ENCODE measurements at regions not wholly inside any gene's neighbourhood (a gene's known extent, or its start where the extent isn't known, plus 50 kb on each side); places are given as distances from the start of the nearest gene placed in this dataset.

DNA sequence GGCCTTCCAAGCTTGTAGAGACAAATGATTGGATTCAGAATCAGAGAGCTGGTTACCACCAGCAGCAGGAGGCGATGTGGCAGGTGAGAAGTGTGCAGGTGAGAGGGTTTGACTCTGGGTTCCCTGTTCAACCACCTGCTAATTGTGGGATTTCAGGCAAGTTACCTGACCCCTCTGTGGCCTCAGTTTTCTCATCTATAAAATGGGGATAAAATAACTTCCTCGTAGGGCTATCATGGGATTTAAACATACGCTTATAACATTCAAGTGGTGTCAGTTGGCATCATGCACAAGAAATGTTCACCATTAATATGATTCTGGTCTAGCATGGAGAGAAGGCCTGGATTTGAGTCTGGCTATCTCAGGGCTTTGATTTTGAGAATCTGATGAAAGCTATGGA lies 143.8 kb upstream of the MYL2 start:
- Mint-ChIP-seq H3K36me3 (ENCODE audit: low read depth, unreplicated experiment) (no peaks in the 10 kb centered on the region), H3K4me3 (ENCODE audit: unreplicated experiment) (no peak overlapping the region), H3K9me3 (ENCODE audit: unreplicated experiment) (no peaks in the 10 kb centered on the region), H3K27me3 (ENCODE audit: low read depth, unreplicated experiment) (peaks cover 28% of the 10 kb centered on the region), H3K4me1 (ENCODE audit: low read depth, unreplicated experiment) (no peaks in the 10 kb centered on the region), H3K27ac (ENCODE audit: unreplicated experiment) (no peak overlapping the region)
- TF ChIP-seq EZH2 (IDR thresholded peaks at IDR 0.05; ENCODE audit: insufficient read depth, low read length), result no peak
- TF ChIP-seq, protein P1, sequence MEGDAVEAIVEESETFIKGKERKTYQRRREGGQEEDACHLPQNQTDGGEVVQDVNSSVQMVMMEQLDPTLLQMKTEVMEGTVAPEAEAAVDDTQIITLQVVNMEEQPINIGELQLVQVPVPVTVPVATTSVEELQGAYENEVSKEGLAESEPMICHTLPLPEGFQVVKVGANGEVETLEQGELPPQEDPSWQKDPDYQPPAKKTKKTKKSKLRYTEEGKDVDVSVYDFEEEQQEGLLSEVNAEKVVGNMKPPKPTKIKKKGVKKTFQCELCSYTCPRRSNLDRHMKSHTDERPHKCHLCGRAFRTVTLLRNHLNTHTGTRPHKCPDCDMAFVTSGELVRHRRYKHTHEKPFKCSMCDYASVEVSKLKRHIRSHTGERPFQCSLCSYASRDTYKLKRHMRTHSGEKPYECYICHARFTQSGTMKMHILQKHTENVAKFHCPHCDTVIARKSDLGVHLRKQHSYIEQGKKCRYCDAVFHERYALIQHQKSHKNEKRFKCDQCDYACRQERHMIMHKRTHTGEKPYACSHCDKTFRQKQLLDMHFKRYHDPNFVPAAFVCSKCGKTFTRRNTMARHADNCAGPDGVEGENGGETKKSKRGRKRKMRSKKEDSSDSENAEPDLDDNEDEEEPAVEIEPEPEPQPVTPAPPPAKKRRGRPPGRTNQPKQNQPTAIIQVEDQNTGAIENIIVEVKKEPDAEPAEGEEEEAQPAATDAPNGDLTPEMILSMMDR (IDR thresholded peaks at IDR 0.05; ENCODE audit: insufficient read depth, low read depth, low read length), result no peak
- Histone ChIP-seq H3K9me3 (ENCODE audit: insufficient read depth, low read depth, low read length) (no peaks in the 10 kb centered on the region), H3K36me3 (ENCODE audit: insufficient read depth, low read length) (no peaks in the 10 kb centered on the region), H3K79me2 (ENCODE audit: insufficient read depth, low read length) (no peaks in the 10 kb centered on the region), H3K27me3 (ENCODE audit: insufficient read depth, low read length) (peaks cover 5% of the 10 kb centered on the region), H3K4me1 (ENCODE audit: insufficient read depth, low read length) (no peaks in the 10 kb centered on the region), H3K9ac (ENCODE audit: low read length) (no peak overlapping the region), H3K4me3 (ENCODE audit: insufficient read depth, low read depth, low read length) (no peak overlapping the region), H3K4me2 (ENCODE audit: low read length) (no peak overlapping the region), H2AFZ (ENCODE audit: low read depth, low read length) (no peak overlapping the region), H4K20me1 (ENCODE audit: insufficient read depth, low read length) (no peaks in the 10 kb centered on the region), H3K27ac (ENCODE audit: low read depth, low read length) (no peak overlapping the region)
- DNase-seq (ENCODE audit: low read depth) (no peak), FAIRE-seq (no peak)

DNA sequence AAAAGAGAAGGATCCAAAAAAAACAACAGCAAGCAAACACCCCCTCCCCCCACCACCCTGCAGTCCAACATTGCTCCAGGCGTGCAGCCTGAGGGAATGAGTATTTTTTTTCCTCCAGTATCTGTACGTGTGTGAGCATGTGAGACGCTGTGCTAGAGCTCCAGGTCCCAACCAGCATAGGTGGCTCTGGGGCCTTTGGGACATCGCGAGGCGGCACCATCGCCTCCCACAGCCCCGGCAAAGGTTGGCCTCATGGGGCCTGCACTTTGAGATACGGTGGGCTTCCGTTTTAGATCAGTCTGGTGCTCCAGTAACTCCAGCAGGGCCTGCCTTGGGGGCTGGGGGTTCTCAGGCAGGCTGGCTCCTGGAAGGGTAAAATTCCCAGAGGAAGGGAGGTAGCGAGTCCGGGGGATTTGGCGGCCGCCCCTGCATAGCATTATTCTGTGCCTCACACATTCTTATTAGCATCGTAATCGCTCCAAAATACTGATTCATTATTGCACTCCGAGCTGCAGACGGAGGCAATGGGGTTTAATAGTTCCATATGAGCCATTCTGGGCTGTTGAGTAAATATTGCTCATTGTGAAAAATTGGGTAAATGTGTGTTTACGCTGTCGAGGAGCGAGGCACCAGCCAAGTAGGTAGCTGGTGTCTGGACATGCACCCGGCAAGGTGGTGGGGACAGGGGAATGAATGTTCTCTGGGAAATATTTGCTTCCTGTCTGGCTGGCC lies 143.1 kb upstream of the MYL2 start:
- no peaks in the 10 kb centered on the region for H3K4me1 Mint-ChIP-seq (ENCODE audit: low read depth, unreplicated experiment)
- H3K36me3 Mint-ChIP-seq (ENCODE audit: low read depth, unreplicated experiment), result no peaks in the 10 kb centered on the region
- FAIRE-seq (no peak), DNase-seq (ENCODE audit: low read depth) (peak; percentile 47)
- Histone ChIP-seq H3K79me2 (ENCODE audit: insufficient read depth, low read length) (no peaks in the 10 kb centered on the region), H4K20me1 (ENCODE audit: insufficient read depth, low read length) (no peaks in the 10 kb centered on the region), H3K27me3 (ENCODE audit: insufficient read depth, low read length) (peaks cover 5% of the 10 kb centered on the region), H3K4me1 (ENCODE audit: insufficient read depth, low read length) (no peaks in the 10 kb centered on the region), H3K9ac (ENCODE audit: low read length) (no peak overlapping the region), H3K4me2 (ENCODE audit: low read length) (peak overlapping the region; percentile 8), H3K9me3 (ENCODE audit: insufficient read depth, low read depth, low read length) (no peaks in the 10 kb centered on the region), H3K4me3 (ENCODE audit: insufficient read depth, low read depth, low read length) (no peak overlapping the region), H3K36me3 (ENCODE audit: insufficient read depth, low read length) (no peaks in the 10 kb centered on the region), H2AFZ (ENCODE audit: low read depth, low read length) (no peak overlapping the region), H3K27ac (ENCODE audit: low read depth, low read length) (peak overlapping the region; percentile 27)
- H3K9me3 Mint-ChIP-seq (ENCODE audit: unreplicated experiment), result no peaks in the 10 kb centered on the region
- H3K27me3 Mint-ChIP-seq (ENCODE audit: low read depth, unreplicated experiment), result peaks cover 28% of the 10 kb centered on the region
- TF ChIP-seq, protein P1 (IDR thresholded peaks at IDR 0.05; ENCODE audit: insufficient read depth, low read depth, low read length), result no peak
- TF ChIP-seq EZH2 (IDR thresholded peaks at IDR 0.05; ENCODE audit: insufficient read depth, low read length), result no peak
- no peak overlapping the region for H3K27ac Mint-ChIP-seq (ENCODE audit: unreplicated experiment)
- no peak overlapping the region for H3K4me3 Mint-ChIP-seq (ENCODE audit: unreplicated experiment)

DNA sequence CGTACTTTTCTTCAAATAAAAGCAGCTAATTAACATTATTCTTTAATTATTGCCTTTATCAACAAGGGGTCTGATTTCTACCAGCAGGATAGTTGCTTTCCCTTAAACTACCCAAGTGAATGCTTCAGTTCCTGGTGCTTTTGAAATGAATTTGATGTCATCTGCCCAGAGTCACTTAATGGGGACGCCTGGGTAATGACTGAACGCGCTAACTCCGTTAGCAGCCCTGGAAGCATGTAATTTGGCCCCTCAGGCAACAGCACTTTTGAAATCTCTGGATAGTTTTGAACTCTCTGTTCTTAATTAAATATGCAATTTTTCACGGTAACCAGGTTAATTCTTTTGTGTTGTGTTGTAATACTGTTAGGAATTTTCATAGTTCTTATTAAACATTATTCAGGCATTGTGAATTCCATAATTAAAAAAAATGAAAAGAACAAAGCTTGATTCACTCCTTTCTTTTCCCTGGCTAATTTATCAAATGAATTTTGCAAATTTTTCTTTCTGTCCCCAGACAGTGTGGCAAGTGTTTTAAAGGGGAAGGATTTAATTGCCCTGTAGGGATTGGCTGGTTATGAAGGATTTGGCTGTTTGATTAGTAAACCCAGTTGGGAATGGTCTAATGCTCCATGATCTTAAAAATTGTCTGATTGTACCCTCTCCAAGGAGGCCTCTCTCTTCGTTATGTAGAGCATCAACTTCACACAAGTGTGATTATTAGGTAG lies 137.5 kb upstream of the MYL2 start:
- DNase-seq (ENCODE audit: low read depth) (no peak), FAIRE-seq (no peak)
- peaks cover 6% of the 10 kb centered on the region for H3K4me1 Mint-ChIP-seq (ENCODE audit: low read depth, unreplicated experiment)

More for the DNA sequence above, 137.5 kb upstream of the MYL2 start:
- peaks cover 20% of the 10 kb centered on the region for H3K27me3 Mint-ChIP-seq (ENCODE audit: low read depth, unreplicated experiment)
- H3K9ac ChIP-seq (ENCODE audit: low read length), result no peak overlapping the region
- no peak overlapping the region for H2AFZ ChIP-seq (ENCODE audit: low read depth, low read length)
- no peaks in the 10 kb centered on the region for H3K36me3 ChIP-seq (ENCODE audit: insufficient read depth, low read length)
- no peaks in the 10 kb centered on the region for H3K4me1 ChIP-seq (ENCODE audit: insufficient read depth, low read length)
- no peaks in the 10 kb centered on the region for H3K79me2 ChIP-seq (ENCODE audit: insufficient read depth, low read length)
- no peaks in the 10 kb centered on the region for H3K27me3 ChIP-seq (ENCODE audit: insufficient read depth, low read length)
- TF ChIP-seq, protein P1 (IDR thresholded peaks at IDR 0.05; ENCODE audit: insufficient read depth, low read depth, low read length), result no peak
- TF ChIP-seq EZH2 (IDR thresholded peaks at IDR 0.05; ENCODE audit: insufficient read depth, low read length), result no peak
- H3K9me3 Mint-ChIP-seq (ENCODE audit: unreplicated experiment), result no peaks in the 10 kb centered on the region
- peaks cover 1% of the 10 kb centered on the region for H3K36me3 Mint-ChIP-seq (ENCODE audit: low read depth, unreplicated experiment)
- no peak overlapping the region for H3K27ac Mint-ChIP-seq (ENCODE audit: unreplicated experiment)
- H4K20me1 ChIP-seq (ENCODE audit: insufficient read depth, low read length), result no peaks in the 10 kb centered on the region
- no peak overlapping the region for H3K27ac ChIP-seq (ENCODE audit: low read depth, low read length)
- H3K4me2 ChIP-seq (ENCODE audit: low read length), result no peak overlapping the region
- no peak overlapping the region for H3K4me3 Mint-ChIP-seq (ENCODE audit: unreplicated experiment)
- no peaks in the 10 kb centered on the region for H3K9me3 ChIP-seq (ENCODE audit: insufficient read depth, low read depth, low read length)
- no peak overlapping the region for H3K4me3 ChIP-seq (ENCODE audit: insufficient read depth, low read depth, low read length)
